ENCODE measurements at regions not wholly inside any gene's neighbourhood (a gene's known extent, or its start where the extent isn't known, plus 50 kb on each side); places are given as distances from the start of the nearest gene placed in this dataset.
A peak's percentile ranks its signal among the peaks of the same experiment; 100 is the strongest.

DNA sequence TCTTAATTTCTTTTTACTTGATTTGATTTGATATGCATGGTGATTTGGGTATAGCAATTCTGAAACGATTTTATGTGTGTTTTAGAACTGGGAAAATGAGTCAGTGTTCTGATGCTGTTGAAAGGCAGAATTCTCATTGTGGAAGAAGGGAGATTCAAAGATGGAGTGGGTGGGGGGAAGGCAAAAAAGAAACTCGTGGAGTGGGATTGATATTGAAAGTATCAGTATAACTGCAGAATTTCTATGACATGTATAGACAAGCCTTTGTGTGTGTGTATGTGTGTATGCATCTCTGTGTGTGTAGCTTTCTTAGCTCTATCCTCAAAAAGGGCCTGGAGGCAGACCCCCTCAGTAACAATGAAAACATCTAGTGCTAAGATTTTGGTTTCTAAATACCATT, 184.3 kb upstream of the OLIG3 start (continued):
- TF ChIP-seq LARP7 (IDR thresholded peaks at IDR 0.05) (no peak), IRF4 (IDR thresholded peaks at IDR 0.05; ENCODE audit: low read depth, low read length) (peak; percentile 21; the same call in 1 of the 2 replicates), RAD51 (IDR thresholded peaks at IDR 0.05) (no peak), NRF1 (conservative IDR thresholded peaks at IDR 0.05; ENCODE audit: low read depth, low read length) (no peak), YBX1 (IDR thresholded peaks at IDR 0.05) (no peak), HDAC2 (IDR thresholded peaks at IDR 0.05) (no peak), ZBED1 (IDR thresholded peaks at IDR 0.05; ENCODE audit: borderline replicate concordance) (peak; percentile 58; the same call in 1 of the 2 replicates), RUNX3 (IDR thresholded peaks at IDR 0.05; ENCODE audit: low read length) (peak; percentile 43; the same call in 1 of the 2 replicates), TAF1 (IDR thresholded peaks at IDR 0.05; ENCODE audit: borderline replicate concordance, low read depth, low read length) (no peak), PAX8 (IDR thresholded peaks at IDR 0.05) (no peak), HCFC1 (IDR thresholded peaks at IDR 0.05; ENCODE audit: low read length) (no peak), RB1 (IDR thresholded peaks at IDR 0.05; ENCODE audit: borderline replicate concordance) (no peak), ASH2L (IDR thresholded peaks at IDR 0.05; ENCODE audit: borderline replicate concordance, low read depth) (no peak)
- TF ChIP-seq, protein P1, sequence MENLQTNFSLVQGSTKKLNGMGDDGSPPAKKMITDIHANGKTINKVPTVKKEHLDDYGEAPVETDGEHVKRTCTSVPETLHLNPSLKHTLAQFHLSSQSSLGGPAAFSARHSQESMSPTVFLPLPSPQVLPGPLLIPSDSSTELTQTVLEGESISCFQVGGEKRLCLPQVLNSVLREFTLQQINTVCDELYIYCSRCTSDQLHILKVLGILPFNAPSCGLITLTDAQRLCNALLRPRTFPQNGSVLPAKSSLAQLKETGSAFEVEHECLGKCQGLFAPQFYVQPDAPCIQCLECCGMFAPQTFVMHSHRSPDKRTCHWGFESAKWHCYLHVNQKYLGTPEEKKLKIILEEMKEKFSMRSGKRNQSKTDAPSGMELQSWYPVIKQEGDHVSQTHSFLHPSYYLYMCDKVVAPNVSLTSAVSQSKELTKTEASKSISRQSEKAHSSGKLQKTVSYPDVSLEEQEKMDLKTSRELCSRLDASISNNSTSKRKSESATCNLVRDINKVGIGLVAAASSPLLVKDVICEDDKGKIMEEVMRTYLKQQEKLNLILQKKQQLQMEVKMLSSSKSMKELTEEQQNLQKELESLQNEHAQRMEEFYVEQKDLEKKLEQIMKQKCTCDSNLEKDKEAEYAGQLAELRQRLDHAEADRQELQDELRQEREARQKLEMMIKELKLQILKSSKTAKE (IDR thresholded peaks at IDR 0.05; ENCODE audit: low read depth, poor library complexity, severe bottlenecking): peak; percentile 50
- TF ChIP-seq, protein P2, sequence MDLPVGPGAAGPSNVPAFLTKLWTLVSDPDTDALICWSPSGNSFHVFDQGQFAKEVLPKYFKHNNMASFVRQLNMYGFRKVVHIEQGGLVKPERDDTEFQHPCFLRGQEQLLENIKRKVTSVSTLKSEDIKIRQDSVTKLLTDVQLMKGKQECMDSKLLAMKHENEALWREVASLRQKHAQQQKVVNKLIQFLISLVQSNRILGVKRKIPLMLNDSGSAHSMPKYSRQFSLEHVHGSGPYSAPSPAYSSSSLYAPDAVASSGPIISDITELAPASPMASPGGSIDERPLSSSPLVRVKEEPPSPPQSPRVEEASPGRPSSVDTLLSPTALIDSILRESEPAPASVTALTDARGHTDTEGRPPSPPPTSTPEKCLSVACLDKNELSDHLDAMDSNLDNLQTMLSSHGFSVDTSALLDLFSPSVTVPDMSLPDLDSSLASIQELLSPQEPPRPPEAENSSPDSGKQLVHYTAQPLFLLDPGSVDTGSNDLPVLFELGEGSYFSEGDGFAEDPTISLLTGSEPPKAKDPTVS (IDR thresholded peaks at IDR 0.05; ENCODE audit: low read depth, low read length): no peak
- TF ChIP-seq, protein P3, sequence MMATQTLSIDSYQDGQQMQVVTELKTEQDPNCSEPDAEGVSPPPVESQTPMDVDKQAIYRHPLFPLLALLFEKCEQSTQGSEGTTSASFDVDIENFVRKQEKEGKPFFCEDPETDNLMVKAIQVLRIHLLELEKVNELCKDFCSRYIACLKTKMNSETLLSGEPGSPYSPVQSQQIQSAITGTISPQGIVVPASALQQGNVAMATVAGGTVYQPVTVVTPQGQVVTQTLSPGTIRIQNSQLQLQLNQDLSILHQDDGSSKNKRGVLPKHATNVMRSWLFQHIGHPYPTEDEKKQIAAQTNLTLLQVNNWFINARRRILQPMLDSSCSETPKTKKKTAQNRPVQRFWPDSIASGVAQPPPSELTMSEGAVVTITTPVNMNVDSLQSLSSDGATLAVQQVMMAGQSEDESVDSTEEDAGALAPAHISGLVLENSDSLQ (IDR thresholded peaks at IDR 0.05): no peak
- TF ChIP-seq, protein P4, sequence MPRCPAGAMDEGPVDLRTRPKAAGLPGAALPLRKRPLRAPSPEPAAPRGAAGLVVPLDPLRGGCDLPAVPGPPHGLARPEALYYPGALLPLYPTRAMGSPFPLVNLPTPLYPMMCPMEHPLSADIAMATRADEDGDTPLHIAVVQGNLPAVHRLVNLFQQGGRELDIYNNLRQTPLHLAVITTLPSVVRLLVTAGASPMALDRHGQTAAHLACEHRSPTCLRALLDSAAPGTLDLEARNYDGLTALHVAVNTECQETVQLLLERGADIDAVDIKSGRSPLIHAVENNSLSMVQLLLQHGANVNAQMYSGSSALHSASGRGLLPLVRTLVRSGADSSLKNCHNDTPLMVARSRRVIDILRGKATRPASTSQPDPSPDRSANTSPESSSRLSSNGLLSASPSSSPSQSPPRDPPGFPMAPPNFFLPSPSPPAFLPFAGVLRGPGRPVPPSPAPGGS (IDR thresholded peaks at IDR 0.05; ENCODE audit: borderline replicate concordance, insufficient read depth, low read depth, low read length, poor library complexity, severe bottlenecking): peak; percentile 69
- TF ChIP-seq, protein P5, sequence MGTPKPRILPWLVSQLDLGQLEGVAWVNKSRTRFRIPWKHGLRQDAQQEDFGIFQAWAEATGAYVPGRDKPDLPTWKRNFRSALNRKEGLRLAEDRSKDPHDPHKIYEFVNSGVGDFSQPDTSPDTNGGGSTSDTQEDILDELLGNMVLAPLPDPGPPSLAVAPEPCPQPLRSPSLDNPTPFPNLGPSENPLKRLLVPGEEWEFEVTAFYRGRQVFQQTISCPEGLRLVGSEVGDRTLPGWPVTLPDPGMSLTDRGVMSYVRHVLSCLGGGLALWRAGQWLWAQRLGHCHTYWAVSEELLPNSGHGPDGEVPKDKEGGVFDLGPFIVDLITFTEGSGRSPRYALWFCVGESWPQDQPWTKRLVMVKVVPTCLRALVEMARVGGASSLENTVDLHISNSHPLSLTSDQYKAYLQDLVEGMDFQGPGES (IDR thresholded peaks at IDR 0.05): no peak
- TF ChIP-seq, protein P6, sequence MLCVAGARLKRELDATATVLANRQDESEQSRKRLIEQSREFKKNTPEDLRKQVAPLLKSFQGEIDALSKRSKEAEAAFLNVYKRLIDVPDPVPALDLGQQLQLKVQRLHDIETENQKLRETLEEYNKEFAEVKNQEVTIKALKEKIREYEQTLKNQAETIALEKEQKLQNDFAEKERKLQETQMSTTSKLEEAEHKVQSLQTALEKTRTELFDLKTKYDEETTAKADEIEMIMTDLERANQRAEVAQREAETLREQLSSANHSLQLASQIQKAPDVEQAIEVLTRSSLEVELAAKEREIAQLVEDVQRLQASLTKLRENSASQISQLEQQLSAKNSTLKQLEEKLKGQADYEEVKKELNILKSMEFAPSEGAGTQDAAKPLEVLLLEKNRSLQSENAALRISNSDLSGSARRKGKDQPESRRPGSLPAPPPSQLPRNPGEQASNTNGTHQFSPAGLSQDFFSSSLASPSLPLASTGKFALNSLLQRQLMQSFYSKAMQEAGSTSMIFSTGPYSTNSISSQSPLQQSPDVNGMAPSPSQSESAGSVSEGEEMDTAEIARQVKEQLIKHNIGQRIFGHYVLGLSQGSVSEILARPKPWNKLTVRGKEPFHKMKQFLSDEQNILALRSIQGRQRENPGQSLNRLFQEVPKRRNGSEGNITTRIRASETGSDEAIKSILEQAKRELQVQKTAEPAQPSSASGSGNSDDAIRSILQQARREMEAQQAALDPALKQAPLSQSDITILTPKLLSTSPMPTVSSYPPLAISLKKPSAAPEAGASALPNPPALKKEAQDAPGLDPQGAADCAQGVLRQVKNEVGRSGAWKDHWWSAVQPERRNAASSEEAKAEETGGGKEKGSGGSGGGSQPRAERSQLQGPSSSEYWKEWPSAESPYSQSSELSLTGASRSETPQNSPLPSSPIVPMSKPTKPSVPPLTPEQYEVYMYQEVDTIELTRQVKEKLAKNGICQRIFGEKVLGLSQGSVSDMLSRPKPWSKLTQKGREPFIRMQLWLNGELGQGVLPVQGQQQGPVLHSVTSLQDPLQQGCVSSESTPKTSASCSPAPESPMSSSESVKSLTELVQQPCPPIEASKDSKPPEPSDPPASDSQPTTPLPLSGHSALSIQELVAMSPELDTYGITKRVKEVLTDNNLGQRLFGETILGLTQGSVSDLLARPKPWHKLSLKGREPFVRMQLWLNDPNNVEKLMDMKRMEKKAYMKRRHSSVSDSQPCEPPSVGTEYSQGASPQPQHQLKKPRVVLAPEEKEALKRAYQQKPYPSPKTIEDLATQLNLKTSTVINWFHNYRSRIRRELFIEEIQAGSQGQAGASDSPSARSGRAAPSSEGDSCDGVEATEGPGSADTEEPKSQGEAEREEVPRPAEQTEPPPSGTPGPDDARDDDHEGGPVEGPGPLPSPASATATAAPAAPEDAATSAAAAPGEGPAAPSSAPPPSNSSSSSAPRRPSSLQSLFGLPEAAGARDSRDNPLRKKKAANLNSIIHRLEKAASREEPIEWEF (IDR thresholded peaks at IDR 0.05; ENCODE audit: insufficient replicate concordance, low read depth, low read length): no peak
